GM18505 (cell line): ENCODE measurements at regions not wholly inside any gene's neighbourhood (a gene's known extent, or its start where the extent isn't known, plus 50 kb on each side); places are given as distances from the start of the nearest gene placed in this dataset.

Experiments used
- ATAC-seq: cut with Tn5 transposase; IDR thresholded peaks from one replicate; pipeline ENCODE4 v1.9.1; 2021; ENCODE audit not compliant: unreplicated experiment
- POLR2A ChIP-seq: IDR thresholded peaks from 4 replicates; pipeline ENCODE4 v1.6.1; 2011; ENCODE audit warnings: borderline replicate concordance; ENCODE audit not compliant: insufficient read depth, insufficient read length; ENCODE audit errors: extremely low read depth

- TF ChIP-seq POLR2A = no peak
- no peak for ATAC-seq
These were observed 299.3 kb upstream of the HS3ST1 start for GRCh38 chr4:11727903-11728564.

DNA sequence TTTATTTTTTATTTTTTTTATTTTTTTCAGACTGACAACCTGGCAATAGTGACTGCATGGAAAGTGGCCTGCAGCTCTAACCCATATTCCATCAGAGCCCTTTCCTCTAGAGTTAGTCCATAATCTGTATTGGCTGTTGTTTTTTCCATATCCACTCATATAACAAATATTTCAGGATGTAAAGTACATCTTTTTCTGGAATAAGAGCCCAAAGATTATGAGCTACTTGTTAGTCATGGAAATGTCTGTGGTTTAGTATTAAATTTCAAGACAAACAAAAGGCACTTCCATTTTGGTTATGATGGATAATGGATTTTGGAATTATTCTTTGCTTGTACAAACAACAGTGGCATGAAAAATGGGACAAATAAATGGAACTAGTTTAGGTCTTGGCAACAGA is 296.0 kb upstream of the HS3ST1 start:
- TF ChIP-seq POLR2A = no peak
- no peak for ATAC-seq

- TF ChIP-seq POLR2A = no peak
- no peak for ATAC-seq
These were observed 293.5 kb upstream of the HS3ST1 start for GRCh38 chr4:11722223-11722622.

DNA sequence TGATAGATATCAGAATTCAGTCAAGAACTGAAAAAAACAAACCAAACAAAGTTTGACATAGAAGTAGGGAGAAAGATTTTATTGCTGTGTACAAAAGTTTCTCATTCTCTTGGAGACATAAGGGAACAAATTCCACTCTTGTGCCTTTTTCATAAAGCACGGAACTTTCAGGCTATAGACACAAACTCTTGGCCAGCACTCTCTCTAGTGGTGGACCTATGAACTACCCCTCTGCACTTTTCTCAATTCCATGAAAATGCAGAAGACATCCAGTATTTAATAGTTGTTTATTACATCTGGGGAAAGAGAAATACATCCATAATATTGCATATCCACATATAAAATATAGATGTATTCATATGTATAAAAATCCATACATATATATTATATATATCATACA is 291.6 kb upstream of the HS3ST1 start:
- no peak for ATAC-seq
- no peak for TF ChIP-seq POLR2A

GRCh38 chr4:11719879-11720278 is 291.2 kb upstream of the HS3ST1 start:
- no peak for TF ChIP-seq POLR2A
- no peak for ATAC-seq

DNA sequence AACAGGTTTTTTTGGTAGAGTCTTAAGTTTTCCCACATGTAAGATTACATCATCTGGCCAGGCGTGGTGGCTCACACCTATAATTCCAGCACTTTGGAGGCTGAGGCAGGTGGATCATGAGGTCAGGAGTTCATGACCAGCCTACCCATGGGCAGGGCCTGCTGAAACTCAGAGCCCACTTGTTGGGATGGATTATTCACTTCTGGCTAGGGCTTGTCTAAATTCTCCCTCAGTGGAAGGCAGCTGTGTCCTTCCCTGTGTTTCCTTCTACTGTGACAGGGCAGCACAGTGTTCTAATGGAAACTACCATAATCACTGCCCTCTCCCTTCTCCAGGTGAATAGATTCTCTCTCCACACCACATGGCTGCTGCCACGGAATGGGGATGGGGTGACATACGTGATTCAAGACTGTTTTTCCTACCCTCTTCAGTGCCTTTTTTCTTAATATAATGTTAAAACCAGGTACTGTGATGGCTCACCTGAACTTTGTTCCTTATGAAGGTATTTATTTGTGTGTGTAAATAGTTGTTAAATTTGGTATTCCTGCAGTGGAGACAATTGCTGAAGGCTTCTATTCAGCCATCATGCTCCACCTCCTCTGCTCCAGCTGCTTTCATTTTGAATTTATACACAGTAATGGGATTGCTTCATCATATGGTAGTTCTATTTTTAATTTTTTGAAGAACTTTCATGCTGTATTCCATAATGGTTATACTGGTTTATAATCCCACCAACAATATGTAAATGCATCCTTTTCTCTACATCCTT is 287.2 kb upstream of the HS3ST1 start:
- TF ChIP-seq POLR2A = no peak
- ATAC-seq = no peak

DNA sequence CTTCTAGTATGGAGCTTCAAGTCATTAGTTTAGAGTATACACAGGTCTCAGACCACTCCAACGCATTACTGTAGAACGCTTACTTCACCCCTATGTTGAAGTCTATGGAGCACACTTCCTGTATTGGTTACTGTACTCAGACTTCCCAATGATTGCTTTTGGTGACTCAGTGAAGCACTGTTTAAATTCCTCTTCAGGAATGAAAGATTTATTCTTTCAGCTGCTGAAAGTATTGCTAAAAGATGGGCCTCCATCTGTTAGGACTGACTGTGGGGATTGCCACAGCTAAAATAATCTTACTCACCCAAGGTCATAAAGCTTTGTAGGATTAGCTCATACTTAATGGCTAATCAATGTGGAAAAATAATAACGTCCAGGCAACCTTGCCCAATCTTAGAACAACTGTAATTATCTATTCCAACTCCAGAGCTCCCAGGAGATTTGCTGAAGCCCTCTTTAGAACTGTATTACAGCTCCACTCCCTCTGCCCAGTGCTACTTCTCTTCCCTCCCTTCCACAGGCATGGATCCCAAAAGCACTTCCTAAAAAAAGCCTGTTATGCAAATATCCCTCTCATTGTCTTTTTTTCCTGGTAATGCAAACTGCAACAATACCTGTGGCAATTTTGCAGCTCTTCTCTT is 281.9 kb upstream of the HS3ST1 start:
- no peak for ATAC-seq

GRCh38 chr4:11704186-11704830 is 275.6 kb upstream of the HS3ST1 start:
- ATAC-seq = no peak
- TF ChIP-seq POLR2A = no peak

More for the DNA sequence above, 281.9 kb upstream of the HS3ST1 start:
- TF ChIP-seq POLR2A = no peak

DNA sequence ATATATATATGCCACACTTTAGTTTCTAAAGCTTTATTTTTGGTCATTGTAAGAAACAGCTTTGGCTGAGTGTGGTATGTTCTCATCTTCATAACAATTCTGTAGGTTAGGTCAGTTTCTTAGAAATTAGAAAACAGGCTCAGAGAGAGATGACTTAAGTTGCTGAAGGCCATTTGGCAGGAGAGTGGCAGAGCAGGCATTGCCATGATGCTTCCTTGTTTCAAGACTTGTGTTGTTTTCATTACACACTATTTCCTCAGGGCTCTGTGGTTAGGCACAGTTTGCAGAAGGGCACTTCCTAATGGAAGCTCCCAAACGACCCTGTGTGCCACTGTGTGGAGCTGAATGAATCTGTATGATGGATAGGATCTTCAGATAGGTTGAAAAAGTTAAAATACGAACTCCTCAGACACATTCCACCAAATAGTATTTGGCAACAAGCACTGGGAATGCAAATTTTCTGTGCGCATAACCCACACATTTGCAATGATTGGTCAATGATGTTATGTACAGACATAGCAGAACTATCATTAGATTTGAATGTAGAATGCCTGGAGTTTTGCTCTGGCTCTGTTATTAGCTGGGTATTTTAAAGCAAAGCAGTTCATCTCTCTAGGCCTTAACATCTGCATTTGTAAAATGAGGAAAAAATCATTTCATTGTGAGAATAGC is 274.3 kb upstream of the HS3ST1 start:
- ATAC-seq = no peak
- TF ChIP-seq POLR2A = no peak

DNA sequence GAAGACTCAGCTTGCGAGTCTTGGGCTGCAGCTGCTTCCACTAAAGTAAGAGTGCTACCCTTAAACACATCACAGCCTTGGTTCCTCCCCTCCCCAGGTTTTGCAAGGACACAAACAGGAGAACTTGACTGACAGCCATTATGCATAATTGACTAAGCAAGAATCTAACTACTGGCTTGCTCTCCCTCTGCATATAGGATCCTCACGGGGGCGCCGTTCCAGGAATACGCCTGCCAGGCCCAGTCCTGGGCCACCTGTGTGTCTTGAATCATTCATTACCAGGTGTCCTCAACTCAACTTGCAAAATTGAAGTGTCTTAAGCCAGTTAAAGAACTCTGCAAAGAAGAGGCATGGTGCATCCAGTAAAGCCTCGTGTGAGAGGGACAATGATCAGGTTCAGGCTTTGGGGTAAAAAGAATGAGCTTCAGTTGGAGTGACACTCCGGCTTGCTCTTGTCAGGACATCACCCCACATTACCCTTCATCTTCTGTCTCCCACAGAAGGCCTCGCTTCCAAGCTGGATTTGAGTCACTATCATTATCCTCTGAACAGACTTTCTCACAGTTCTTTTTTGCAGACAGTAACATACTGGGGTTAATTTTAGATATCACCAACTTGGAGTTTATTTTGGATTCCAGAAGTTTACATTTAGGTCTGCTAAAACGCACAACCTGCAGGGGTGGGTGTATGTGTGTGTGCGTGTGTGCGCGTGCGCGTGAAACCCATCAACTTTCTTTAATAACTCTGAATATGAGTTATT is 273.5 kb upstream of the HS3ST1 start:
- no peak for ATAC-seq
- no peak for TF ChIP-seq POLR2A

GRCh38 chr4:11700751-11701226 is 272.1 kb upstream of the HS3ST1 start:
- no peak for TF ChIP-seq POLR2A
- ATAC-seq = no peak

- no peak for TF ChIP-seq POLR2A
- no peak for ATAC-seq
These were observed 270.3 kb upstream of the HS3ST1 start for GRCh38 chr4:11698846-11699590.

DNA sequence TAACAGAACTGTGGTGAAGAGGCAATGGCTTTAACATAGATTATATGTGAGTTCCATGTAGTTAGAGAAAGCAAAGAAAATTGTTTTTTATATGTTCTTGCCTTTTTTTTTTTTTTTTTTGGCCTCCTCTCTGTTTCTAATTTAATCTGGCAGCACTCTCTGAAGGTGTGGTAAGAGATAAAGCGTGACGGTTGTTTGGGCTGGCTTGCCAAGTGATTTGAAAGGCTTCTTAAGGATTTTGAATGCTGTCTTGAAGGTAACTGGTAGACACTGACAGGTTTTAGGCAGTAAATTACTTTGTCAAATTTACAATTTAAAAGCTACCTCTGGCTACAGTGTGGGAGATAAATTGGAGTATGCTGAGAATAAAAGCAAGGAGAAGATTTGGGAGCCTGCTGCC is 269.3 kb upstream of the HS3ST1 start:
- no peak for ATAC-seq
- TF ChIP-seq POLR2A = no peak
